Large intestine (tissue), 3 donors: ENCODE measurements at regions not wholly inside any gene's neighbourhood (a gene's known extent, or its start where the extent isn't known, plus 50 kb on each side); places are given as distances from the start of the nearest gene placed in this dataset.

Experiments
- DNase-seq, 2 donors: peaks; one replicate each; pipeline versions ENCODE4 v3.0.0 to v3.0.0-alpha.2; 2013
- H3K27ac ChIP-seq: one replicate; pipeline ENCODE4 v1.5.1; 2013; ENCODE audit warnings: low read length
- H3K27me3 ChIP-seq: 2 replicates; pipeline ENCODE4 v1.6.1; 2013; ENCODE audit warnings: low read length; ENCODE audit not compliant: control insufficient read depth, insufficient read depth
- H3K36me3 ChIP-seq: 2 replicates; pipeline ENCODE4 v1.6.1; 2013; ENCODE audit warnings: low read length; ENCODE audit not compliant: control insufficient read depth, insufficient read depth
- H3K4me1 ChIP-seq: one replicate; pipeline ENCODE4 v1.6.1; 2013; ENCODE audit warnings: low read length; ENCODE audit not compliant: control insufficient read depth, insufficient read depth
- H3K4me3 ChIP-seq: one replicate; pipeline ENCODE4 v1.5.1; 2013; ENCODE audit warnings: low read length
- H3K9me3 ChIP-seq: one replicate; pipeline ENCODE4 v1.6.1; 2013; ENCODE audit warnings: mild to moderate bottlenecking, low read depth, low read length, moderate library complexity; ENCODE audit not compliant: control insufficient read depth
- WGBS: methylation state at CpG from one replicate; pipeline ENCODE4 v1.1.5; 2013; ENCODE audit warnings: low lambda C conversion rate; ENCODE audit not compliant: insufficient coverage; 5-methylcytosine and 5-hydroxymethylcytosine counted together

- Histone ChIP-seq H3K9me3 (no peaks in the 10 kb centered on the region), H3K27ac (no peak overlapping the region), H3K27me3 (no peaks in the 10 kb centered on the region), H3K4me3 (no peak overlapping the region), H3K36me3 (no peaks in the 10 kb centered on the region), H3K4me1 (no peaks in the 10 kb centered on the region)
- WGBS: no CpG with 5 or more reads among the region's 4 CpGs
- no peak for DNase-seq
Measured at GRCh38 chr6:15065261-15065989, 180.4 kb upstream of the JARID2 start.

DNA sequence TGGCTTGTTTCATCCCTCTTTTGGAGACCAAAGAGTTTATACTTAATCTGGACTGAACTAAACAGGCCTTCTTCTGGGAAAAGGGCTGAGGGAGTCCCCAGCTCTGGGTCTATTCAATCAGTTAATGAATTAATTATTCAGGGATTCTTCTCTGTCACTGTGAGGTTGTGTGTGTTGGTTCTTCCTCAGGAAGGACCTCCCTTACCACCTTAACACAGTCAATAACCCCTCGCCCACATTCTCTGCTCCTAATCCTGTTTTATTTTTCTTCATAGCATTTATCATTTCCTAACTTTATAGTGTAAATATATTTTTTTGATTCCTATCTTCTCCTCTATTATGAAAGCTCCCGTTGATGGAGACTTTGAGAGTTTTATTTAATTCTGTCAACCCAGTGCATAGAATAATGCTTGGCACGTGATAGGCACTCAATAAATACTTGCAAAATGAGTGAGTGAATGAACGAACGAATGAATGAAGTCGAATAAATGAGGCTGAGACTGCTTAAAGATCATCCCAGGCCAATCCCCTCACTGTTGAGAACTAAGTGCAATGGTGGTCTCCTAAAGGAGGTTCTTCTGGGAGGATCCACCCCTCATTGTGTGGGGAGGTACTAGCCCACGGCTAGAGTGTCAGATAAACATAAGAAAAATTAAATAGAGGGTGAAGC, 179.6 kb upstream of the JARID2 start:
- WGBS: 80% methylated on average over 1 of the region's 7 CpGs
- no peaks in the 10 kb centered on the region for H3K27me3 ChIP-seq
- no peak overlapping the region for H3K27ac ChIP-seq
- H3K9me3 ChIP-seq: no peaks in the 10 kb centered on the region
- DNase-seq: no peak
- no peaks in the 10 kb centered on the region for H3K4me1 ChIP-seq
- no peaks in the 10 kb centered on the region for H3K36me3 ChIP-seq
- no peak overlapping the region for H3K4me3 ChIP-seq

DNA sequence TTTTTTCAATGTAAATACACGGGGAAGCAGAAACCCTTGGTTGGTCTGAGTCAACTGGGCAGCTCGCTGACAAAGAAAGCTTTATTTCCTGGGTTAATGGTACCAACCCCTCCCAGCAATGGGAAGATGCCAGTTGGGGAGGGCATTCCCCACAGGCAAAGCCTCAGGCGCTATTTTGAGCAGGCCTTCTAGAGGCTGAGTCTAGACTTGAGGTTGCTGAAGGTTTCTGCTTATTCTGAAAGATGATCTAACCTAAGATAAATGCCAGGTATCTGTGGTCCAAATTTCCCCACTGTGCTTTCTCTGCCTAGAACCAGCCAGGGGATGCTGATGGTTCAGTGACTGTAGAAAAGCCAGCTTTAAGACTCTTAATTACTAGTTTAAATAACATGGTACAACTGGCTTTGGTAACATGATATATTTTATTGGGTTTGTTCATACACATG, 172.5 kb upstream of the JARID2 start:
- no peaks in the 10 kb centered on the region for H3K9me3 ChIP-seq
- H3K4me3 ChIP-seq: no peak overlapping the region
- H3K27ac ChIP-seq: no peak overlapping the region
- DNase-seq: no peak
- WGBS: no CpG with 5 or more reads among the region's 3 CpGs
- no peaks in the 10 kb centered on the region for H3K4me1 ChIP-seq
- no peaks in the 10 kb centered on the region for H3K36me3 ChIP-seq
- no peaks in the 10 kb centered on the region for H3K27me3 ChIP-seq

GRCh38 chr6:15073883-15074465, 171.9 kb upstream of the JARID2 start:
- H3K4me1 ChIP-seq: peaks cover 2% of the 10 kb centered on the region
- no peaks in the 10 kb centered on the region for H3K36me3 ChIP-seq
- H3K4me3 ChIP-seq: no peak overlapping the region
- H3K27ac ChIP-seq: no peak overlapping the region
- H3K27me3 ChIP-seq: no peaks in the 10 kb centered on the region
- WGBS: no CpG with 5 or more reads among the region's 14 CpGs
- H3K9me3 ChIP-seq: no peaks in the 10 kb centered on the region
- no peak for DNase-seq

DNA sequence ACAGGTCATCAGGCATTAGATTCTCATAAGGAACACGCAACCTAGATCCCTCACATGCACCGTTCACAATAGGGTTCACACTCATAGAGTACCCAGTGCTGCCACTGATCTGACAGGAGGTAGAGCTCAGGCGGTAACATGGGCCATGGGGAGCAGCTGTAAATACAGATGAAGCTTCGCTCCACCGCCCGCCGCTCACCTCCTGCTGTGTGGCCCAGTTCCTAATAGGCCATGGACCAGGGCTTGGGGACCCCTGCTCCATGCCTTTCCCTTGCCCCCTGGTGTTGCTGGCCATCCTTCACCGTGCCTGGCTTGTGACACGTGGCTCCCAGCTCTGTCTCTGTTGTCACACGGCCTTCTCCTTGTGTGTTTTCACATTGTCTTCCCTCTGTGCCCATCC, 171.1 kb upstream of the JARID2 start:
- Histone ChIP-seq H3K9me3 (no peaks in the 10 kb centered on the region), H3K4me1 (peaks cover 9% of the 10 kb centered on the region), H3K4me3 (no peak overlapping the region), H3K27me3 (no peaks in the 10 kb centered on the region), H3K27ac (no peak overlapping the region), H3K36me3 (no peaks in the 10 kb centered on the region)
- DNase-seq: no peak
- WGBS: no CpG with 5 or more reads among the region's 10 CpGs

DNA sequence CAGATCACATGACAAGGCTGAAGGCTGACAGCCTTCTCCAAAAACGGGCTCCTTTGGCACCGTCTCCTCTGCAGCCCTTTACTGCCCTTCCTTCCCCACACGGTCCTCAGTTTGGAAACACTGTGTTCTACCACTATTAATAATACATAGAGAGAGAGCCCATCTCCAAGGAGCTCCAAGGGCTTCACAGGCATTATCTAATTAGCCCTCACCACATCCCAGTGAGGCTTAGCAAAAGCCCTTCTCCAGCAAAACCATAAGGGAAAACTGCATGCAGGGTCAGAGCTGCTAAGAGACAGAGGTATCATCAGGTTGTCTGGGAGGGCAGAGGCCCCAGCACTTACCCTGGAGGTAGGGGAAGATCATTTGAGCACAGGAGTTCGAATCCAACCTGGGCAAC, 169.3 kb upstream of the JARID2 start:
- H3K27ac ChIP-seq: no peak overlapping the region
- DNase-seq: no peak
- no CpG with 5 or more reads among the region's 4 CpGs for WGBS
- H3K4me3 ChIP-seq: no peak overlapping the region
- no peaks in the 10 kb centered on the region for H3K36me3 ChIP-seq
- H3K27me3 ChIP-seq: no peaks in the 10 kb centered on the region
- H3K4me1 ChIP-seq: peaks cover 24% of the 10 kb centered on the region
- H3K9me3 ChIP-seq: no peaks in the 10 kb centered on the region

DNA sequence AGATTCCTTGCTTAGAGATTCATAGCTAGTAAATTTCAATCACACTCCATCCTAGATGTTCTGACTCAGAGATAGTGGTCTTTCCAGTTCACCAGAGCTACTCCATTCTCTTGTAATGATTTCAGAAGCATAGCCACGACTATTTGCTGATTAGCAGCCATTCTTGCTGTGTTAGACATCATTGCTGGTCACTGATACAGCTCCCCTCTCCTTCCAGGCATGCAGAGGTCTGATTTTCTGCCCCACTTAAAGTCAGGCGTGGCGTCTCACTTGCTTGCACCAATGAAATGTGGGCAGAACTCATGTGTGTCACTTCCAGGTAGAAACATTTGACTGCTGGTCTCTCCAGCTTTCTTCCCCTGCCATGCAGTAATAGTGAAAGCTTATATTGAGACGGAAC, 168.9 kb upstream of the JARID2 start:
- no peak overlapping the region for H3K27ac ChIP-seq
- WGBS: 40% methylated on average over 1 of the region's 4 CpGs
- no peak for DNase-seq
- H3K4me3 ChIP-seq: no peak overlapping the region
- H3K36me3 ChIP-seq: no peaks in the 10 kb centered on the region
- H3K27me3 ChIP-seq: no peaks in the 10 kb centered on the region
- H3K4me1 ChIP-seq: peaks cover 28% of the 10 kb centered on the region
- peaks cover under 1% of the 10 kb centered on the region for H3K9me3 ChIP-seq

- H3K27ac ChIP-seq: no peak overlapping the region
- H3K4me3 ChIP-seq: no peak overlapping the region
- peaks cover 28% of the 10 kb centered on the region for H3K4me1 ChIP-seq
- peak in 1 of 2 donors; percentile 10 for DNase-seq
- WGBS: no CpG with 5 or more reads among the region's 5 CpGs
- no peaks in the 10 kb centered on the region for H3K27me3 ChIP-seq
- no peaks in the 10 kb centered on the region for H3K36me3 ChIP-seq
- H3K9me3 ChIP-seq: peaks cover 3% of the 10 kb centered on the region
Measured at GRCh38 chr6:15077961-15078360, 167.9 kb upstream of the JARID2 start.

- DNase-seq: peak; percentile 67 to 80
- Histone ChIP-seq H3K36me3 (no peaks in the 10 kb centered on the region), H3K4me1 (peaks cover 31% of the 10 kb centered on the region), H3K27me3 (no peaks in the 10 kb centered on the region), H3K4me3 (no peak overlapping the region), H3K27ac (peak overlapping the region; percentile 75), H3K9me3 (peaks cover 3% of the 10 kb centered on the region)
- WGBS: no CpG with 5 or more reads among the region's 7 CpGs
Measured at GRCh38 chr6:15079288-15079817, 166.5 kb upstream of the JARID2 start.

DNA sequence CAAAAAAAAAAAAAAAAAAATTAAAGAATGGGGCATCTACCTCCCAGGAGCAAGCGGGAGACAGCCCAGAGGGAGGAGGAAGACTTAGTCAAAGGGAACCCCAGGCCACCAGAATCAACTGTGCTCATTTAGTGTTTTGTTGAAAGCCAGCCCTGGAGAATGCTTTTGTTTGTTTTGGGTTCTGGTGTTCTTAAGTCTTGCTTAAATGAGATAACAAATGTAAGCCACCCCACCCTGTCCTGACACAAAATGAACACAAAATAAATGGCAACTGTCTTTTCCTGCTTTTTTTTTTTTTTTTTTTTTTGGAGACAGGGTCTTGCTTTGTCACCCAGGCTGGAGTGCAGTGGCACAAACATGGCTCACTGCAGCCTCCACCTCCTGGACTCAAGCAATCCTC, 165.0 kb upstream of the JARID2 start:
- Histone ChIP-seq H3K27me3 (no peaks in the 10 kb centered on the region), H3K4me3 (no peak overlapping the region), H3K27ac (no peak overlapping the region), H3K9me3 (peaks cover 3% of the 10 kb centered on the region), H3K36me3 (no peaks in the 10 kb centered on the region), H3K4me1 (peaks cover 31% of the 10 kb centered on the region)
- no peak for DNase-seq
- no CpG with 5 or more reads among the region's 1 CpG for WGBS
